K562 (cell line): ENCODE measurements at regions not wholly inside any gene's neighbourhood (a gene's known extent, or its start where the extent isn't known, plus 50 kb on each side); places are given as distances from the start of the nearest gene placed in this dataset.
"Not testable (repeated sequence)": the region's sequence is repeated elsewhere in the genome, so short reads cannot be mapped to it uniquely, and the experiment has no call there.

Experiments
- ATAC-seq: fragments of 200-7000 bp; cut with Tn5 transposase; 3 replicates; pipeline ENCODE4 v1.9.1; 2020; ENCODE audit warnings: moderate library complexity
- BruUV-seq: library from RNA; stranded (reverse); fragments of 400-500 nt; replicated peaks from 2 replicates; lab custom pipeline; 2021; lab: Mats Ljungman, UMichigan
- CTCF ChIA-PET: fragments of 300-600 bp; formaldehyde crosslinking; extraction: SDS; loops from one replicate; lab custom pipeline; 2021; ENCODE audit warnings: low intra/inter-chr PET ratio; lab: Yijun Ruan, JAX
- POLR2A ChIA-PET: fragments of 300-600, 350-650 bp; sonication (Branson Sonifier 250); formaldehyde crosslinking; extraction: SDS; loops from one replicate; lab custom pipeline; 2021; ENCODE audit warnings: antibody characterized with exemption, inconsistent platforms; lab: Yijun Ruan, JAX
- DNase-seq, 4 experiments: peaks; one replicate each; pipeline versions ENCODE4 v3.0.0 to v3.0.0-alpha.2; 2011 to 2018; ENCODE audit warnings: low spot score in 3 of 4, mixed read lengths in 3 of 4; ENCODE audit errors: extremely low read depth in 1 of 4
- FAIRE-seq: peaks from 2 replicates; lab custom pipeline; 2011; peaks lifted over from hg19 to GRCh38; lab: Jason Lieb, UNC
- H2AFZ ChIP-seq: 2 replicates; pipeline ENCODE4 v1.6.0; 2011; ENCODE audit warnings: low read depth, low read length, control low read depth, inconsistent platforms
- H3K27ac ChIP-seq: fragments of 200-600 bp; 3 replicates; pipeline ENCODE4 v1.8.0; 2011; ENCODE audit warnings: low read depth, mild to moderate bottlenecking, control low read depth, inconsistent platforms, low read length, moderate library complexity, mixed read lengths; ENCODE audit errors: extremely low read depth
- H3K27me3 ChIP-seq, 2 experiments: fragments of 300-600 bp in 1 of 2; 2 replicates in 1 of 2; 3 replicates in 1 of 2; pipeline versions ENCODE4 v1.6.0 to v1.8.0; 2011; ENCODE audit warnings: inconsistent platforms in 2 of 2, low read length in 2 of 2, mild to moderate bottlenecking in 1 of 2, mixed read lengths in 1 of 2, moderate library complexity in 1 of 2; ENCODE audit not compliant: control insufficient read depth in 2 of 2, insufficient read depth in 2 of 2
- H3K36me3 ChIP-seq: fragments of 300-600 bp; 3 replicates; pipeline ENCODE4 v1.8.0; 2011; ENCODE audit warnings: mild to moderate bottlenecking, low read length, inconsistent platforms; ENCODE audit not compliant: control insufficient read depth, insufficient read depth
- H3K4me1 ChIP-seq, 2 experiments: fragments of 200-600 bp in 1 of 2; replicated peaks in 1 of 2; 2 replicates in 1 of 2; 3 replicates in 1 of 2; pipeline versions ENCODE4 v1.5.1 to v1.8.0; 2011; ENCODE audit warnings: inconsistent platforms in 2 of 2, low read length in 2 of 2, mild to moderate bottlenecking in 1 of 2, mixed read lengths in 1 of 2, moderate library complexity in 1 of 2; ENCODE audit not compliant: control insufficient read depth in 2 of 2, insufficient read depth in 2 of 2
- H3K4me2 ChIP-seq: 2 replicates; pipeline ENCODE4 v1.6.1; 2011; ENCODE audit warnings: low read length, control low read depth, inconsistent platforms, mixed read lengths; ENCODE audit not compliant: insufficient read depth
- H3K4me3 ChIP-seq: fragments of 200-600 bp; sonication (generic), shearing (Covaris generic); 2 replicates; pipeline ENCODE4 v1.5.1; 2016; ENCODE audit warnings: control low read depth, inconsistent platforms
- H3K79me2 ChIP-seq: fragments of 200-600 bp; 3 replicates; pipeline ENCODE4 v1.8.0; 2011; ENCODE audit warnings: low read length, inconsistent platforms; ENCODE audit not compliant: control insufficient read depth, insufficient read depth
- H3K9ac ChIP-seq, 2 experiments: 2 replicates each; pipeline versions ENCODE4 v1.6.0 to v1.6.1; 2011; ENCODE audit warnings: low read depth in 2 of 2, low read length in 2 of 2, control low read depth in 1 of 2, inconsistent platforms in 1 of 2, mild to moderate bottlenecking in 1 of 2, mixed read lengths in 1 of 2; ENCODE audit not compliant: insufficient read depth in 1 of 2
- H3K9me1 ChIP-seq: one replicate; pipeline ENCODE4 v1.6.0; 2011; ENCODE audit warnings: inconsistent platforms, mild to moderate bottlenecking, low read length, moderate library complexity; ENCODE audit not compliant: control insufficient read depth, insufficient read depth
- H3K9me3 ChIP-seq: replicated peaks from 2 replicates; pipeline ENCODE4 v1.5.1; 2011; ENCODE audit warnings: low read depth, low read length, inconsistent platforms; ENCODE audit not compliant: control insufficient read depth, insufficient read depth
- H4K20me1 ChIP-seq: replicated peaks from 2 replicates; pipeline ENCODE4 v1.6.1; 2011; ENCODE audit warnings: low read length, inconsistent platforms, mixed read lengths; ENCODE audit not compliant: control insufficient read depth, insufficient read depth
- BCOR ChIP-seq: fragments of 450-650 bp; IDR thresholded peaks from 2 replicates; pipeline ENCODE4 v1.6.1; 2016
- CREM ChIP-seq: IDR thresholded peaks from 2 replicates; pipeline ENCODE4 v1.6.1; 2014; ENCODE audit warnings: antibody characterized with exemption, low read depth
- FOXJ2 ChIP-seq: fragments of 200-800 bp; sonication (Bioruptor generic); IDR thresholded peaks from 2 replicates; pipeline ENCODE4 v1.6.1; 2016; ENCODE audit warnings: missing genetic modification characterization, missing compliant biosample characterization
- HDAC1 ChIP-seq, 2 experiments: fragments of 450-650 bp; IDR thresholded peaks; 2 replicates each; pipeline ENCODE4 v1.6.1; 2016 to 2017; ENCODE audit warnings: inconsistent platforms in 1 of 2, mild to moderate bottlenecking in 1 of 2, moderate library complexity in 1 of 2
- KAT7 ChIP-seq: sonication (generic); formaldehyde crosslinking; IDR thresholded peaks from 2 replicates; pipeline ENCODE4 v1.8.0; 2022; ENCODE audit warnings: missing genetic modification reagents, mild to moderate bottlenecking, borderline replicate concordance
- MEF2A ChIP-seq: IDR thresholded peaks from 2 replicates; pipeline ENCODE4 v1.6.1; 2011; ENCODE audit warnings: low read depth, mild to moderate bottlenecking, low read length, moderate library complexity; ENCODE audit not compliant: control insufficient read depth
- PHF21A ChIP-seq: fragments of 450-650 bp; IDR thresholded peaks from 2 replicates; pipeline ENCODE4 v1.6.1; 2017; ENCODE audit warnings: low read depth, borderline replicate concordance
- TARDBP ChIP-seq: fragments of 450-650 bp; IDR thresholded peaks from 2 replicates; pipeline ENCODE4 v1.6.1; 2016
- YY1 ChIP-seq, 3 experiments: IDR thresholded peaks; 2 replicates each; pipeline ENCODE4 v1.6.1; 2011; ENCODE audit warnings: low read length in 2 of 3, mild to moderate bottlenecking in 2 of 3, moderate library complexity in 2 of 3, borderline replicate concordance in 1 of 3, control low read depth in 1 of 3, low read depth in 1 of 3; ENCODE audit not compliant: insufficient read depth in 3 of 3, insufficient replicate concordance in 2 of 3, control insufficient read depth in 1 of 3, insufficient read length in 1 of 3; ENCODE audit errors: extremely low read depth in 1 of 3
- ZC3H11A ChIP-seq: IDR thresholded peaks from 2 replicates; pipeline ENCODE4 v1.6.1; 2012; ENCODE audit warnings: low read depth, low read length, improper control_type of control experiment
- ZNF23 ChIP-seq: fragments of 250-450 bp; sonication (Bioruptor Pico); IDR thresholded peaks from 2 replicates; pipeline ENCODE4 v1.4.0; 2020; ENCODE audit warnings: mild to moderate bottlenecking
- ZNF699 ChIP-seq: fragments of 250-450 bp; sonication (Bioruptor Pico); IDR thresholded peaks from 2 replicates; pipeline ENCODE4 v1.8.0; 2021; ENCODE audit warnings: mild to moderate bottlenecking, moderate library complexity; ENCODE audit not compliant: insufficient replicate concordance
- WGBS: fragments of 100-300 bp; shearing (Covaris generic); methylation state at CpG from one replicate; pipeline ENCODE4 v1.1.6; 2016; ENCODE audit warnings: low coverage, mixed read lengths; ENCODE audit not compliant: insufficient coverage; ENCODE audit errors: missing lambda C conversion rate; 5-methylcytosine and 5-hydroxymethylcytosine counted together
- in situ Hi-C: fragments of 300-500 bp; cut with MboI; formaldehyde crosslinking; loops from 4 replicates; pipeline ENCODE4 v1.15.0; 2018; ENCODE audit warnings: inconsistent platforms, mixed read lengths
- intact Hi-C: fragments of 100-400 bp; cut with micrococcal nuclease; formaldehyde crosslinking; loops from 2 replicates; pipeline ENCODE4 v1.14.2; 2022
- TF ChIP-seq, protein P1 (sequence below): fragments of 450-650 bp; IDR thresholded peaks from 2 replicates; pipeline ENCODE4 v1.6.1; 2016; ENCODE audit warnings: low read depth, mild to moderate bottlenecking, moderate library complexity
- TF ChIP-seq, protein P2 (sequence below): sonication (generic); formaldehyde crosslinking; IDR thresholded peaks from 2 replicates; pipeline ENCODE4 v1.8.0; 2022; ENCODE audit warnings: mild to moderate bottlenecking, missing genetic modification reagents, borderline replicate concordance
- TF ChIP-seq, protein P3 (sequence below): sonication (generic); formaldehyde crosslinking; IDR thresholded peaks from 2 replicates; pipeline ENCODE4 v1.8.0; 2022; ENCODE audit warnings: mild to moderate bottlenecking, missing genetic modification reagents

DNA sequence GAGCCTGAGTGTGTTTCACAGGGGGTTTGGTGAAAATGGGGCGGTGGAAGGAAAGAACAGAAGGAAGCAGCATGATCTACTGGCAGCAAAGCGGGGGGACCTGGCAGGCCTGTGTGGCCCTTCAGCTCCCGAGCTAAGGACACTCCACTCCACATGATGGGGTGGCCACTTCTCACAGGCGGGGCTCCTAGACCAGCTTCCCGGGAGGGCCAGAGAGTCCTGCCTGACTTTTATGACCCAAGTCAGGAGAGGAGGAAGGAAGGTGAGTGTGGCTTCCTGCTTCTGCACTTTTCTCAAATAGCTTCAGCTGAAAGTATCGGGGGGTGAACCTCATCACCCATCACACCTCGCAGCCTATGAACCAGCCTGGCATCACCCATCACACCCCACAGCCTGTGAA lies 117.5 kb upstream of the AFDN start:
- no TSS peak for BruUV-seq

DNA sequence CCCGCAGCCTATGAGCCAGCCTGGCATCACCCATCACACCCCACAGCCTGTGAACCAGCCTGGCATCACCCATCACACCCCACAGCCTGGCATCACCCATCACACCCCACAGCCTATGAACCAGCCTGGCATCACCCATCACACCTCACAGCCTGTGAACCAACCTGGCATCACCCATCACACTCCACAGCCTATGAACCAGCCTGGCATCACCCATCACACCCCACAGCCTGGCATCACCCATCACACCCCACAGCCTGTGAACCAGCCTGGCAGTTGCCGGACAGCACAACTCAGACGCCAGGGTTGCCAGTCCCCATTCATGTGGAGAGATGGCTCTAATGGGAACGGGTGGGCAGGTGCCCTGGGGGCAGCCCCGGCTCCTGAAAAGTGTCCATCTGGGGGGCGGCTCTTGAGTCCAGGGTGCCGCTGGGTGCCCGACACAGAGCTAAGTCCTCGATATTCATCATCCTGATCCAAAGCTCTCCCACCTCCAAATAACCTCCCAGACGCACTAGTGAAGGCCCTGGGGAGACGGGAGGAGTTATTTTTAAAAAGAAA lies 116.9 kb upstream of the AFDN start:
- in situ Hi-C loops, H3K9me3 ChIP-seq, BruUV-seq, intact Hi-C loops, H3K9me1 ChIP-seq, FAIRE-seq, DNase-seq, H3K4me3 ChIP-seq, H2AFZ ChIP-seq, CTCF ChIA-PET, ATAC-seq, H3K27ac ChIP-seq, H3K79me2 ChIP-seq, H3K4me2 ChIP-seq, H3K9ac ChIP-seq, H3K36me3 ChIP-seq: not testable (repeated sequence)
- peaks cover 12% of the 10 kb centered on the region for H4K20me1 ChIP-seq
- H3K27me3 ChIP-seq = peaks cover 66 to 82% of the 10 kb centered on the region in 2 experiments
- POLR2A ChIA-PET = interaction anchor here (0.9 kb wide), 1 partner anchor 27 kb away, joined by 3 read pairs; no protein-coding TSS in a partner anchor
- 2% methylated on average over 11 of the region's 11 CpGs for WGBS
- peaks cover 0 to 13% of the 10 kb centered on the region in 2 experiments; a peak in 2 of 5 replicates for H3K4me1 ChIP-seq

More for the DNA sequence above, 117.5 kb upstream of the AFDN start:
- WGBS = 1% methylated on average over 7 of the region's 7 CpGs
- DNase-seq (no peak), ATAC-seq (no peak), FAIRE-seq (no peak)
- in situ Hi-C loops = no loop called here
- no peak for TF ChIP-seq FOXJ2
- no peak for TF ChIP-seq KAT7 (CRISPR knock-in tag)
- TF ChIP-seq CREM = no peak
- TF ChIP-seq ZC3H11A = no peak
- no peak for TF ChIP-seq PHF21A
- TF ChIP-seq HDAC1 (IDR thresholded peaks at IDR 0.05) = no peak
- TF ChIP-seq ZNF23 (CRISPR knock-in tag) = no peak
- no peak for TF ChIP-seq TARDBP
- no peak for TF ChIP-seq BCOR
- TF ChIP-seq ZNF699 (CRISPR knock-in tag) = no peak
- TF ChIP-seq MEF2A = no peak
- TF ChIP-seq, protein P1, sequence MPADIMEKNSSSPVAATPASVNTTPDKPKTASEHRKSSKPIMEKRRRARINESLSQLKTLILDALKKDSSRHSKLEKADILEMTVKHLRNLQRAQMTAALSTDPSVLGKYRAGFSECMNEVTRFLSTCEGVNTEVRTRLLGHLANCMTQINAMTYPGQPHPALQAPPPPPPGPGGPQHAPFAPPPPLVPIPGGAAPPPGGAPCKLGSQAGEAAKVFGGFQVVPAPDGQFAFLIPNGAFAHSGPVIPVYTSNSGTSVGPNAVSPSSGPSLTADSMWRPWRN = no peak
- TF ChIP-seq, protein P2, sequence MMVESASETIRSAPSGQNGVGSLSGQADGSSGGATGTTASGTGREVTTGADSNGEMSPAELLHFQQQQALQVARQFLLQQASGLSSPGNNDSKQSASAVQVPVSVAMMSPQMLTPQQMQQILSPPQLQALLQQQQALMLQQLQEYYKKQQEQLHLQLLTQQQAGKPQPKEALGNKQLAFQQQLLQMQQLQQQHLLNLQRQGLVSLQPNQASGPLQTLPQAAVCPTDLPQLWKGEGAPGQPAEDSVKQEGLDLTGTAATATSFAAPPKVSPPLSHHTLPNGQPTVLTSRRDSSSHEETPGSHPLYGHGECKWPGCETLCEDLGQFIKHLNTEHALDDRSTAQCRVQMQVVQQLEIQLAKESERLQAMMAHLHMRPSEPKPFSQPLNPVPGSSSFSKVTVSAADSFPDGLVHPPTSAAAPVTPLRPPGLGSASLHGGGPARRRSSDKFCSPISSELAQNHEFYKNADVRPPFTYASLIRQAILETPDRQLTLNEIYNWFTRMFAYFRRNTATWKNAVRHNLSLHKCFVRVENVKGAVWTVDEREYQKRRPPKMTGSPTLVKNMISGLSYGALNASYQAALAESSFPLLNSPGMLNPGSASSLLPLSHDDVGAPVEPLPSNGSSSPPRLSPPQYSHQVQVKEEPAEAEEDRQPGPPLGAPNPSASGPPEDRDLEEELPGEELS = no peak
- no peak for TF ChIP-seq YY1 (IDR thresholded peaks at IDR 0.05; ENCODE audit: borderline replicate concordance in 1 of 3, control insufficient read depth in 1 of 3, extremely low read depth in 1 of 3, insufficient read depth in 3 of 3, insufficient read length in 1 of 3, insufficient replicate concordance in 2 of 3, low read depth in 1 of 3, low read length in 2 of 3)
- TF ChIP-seq, protein P3, sequence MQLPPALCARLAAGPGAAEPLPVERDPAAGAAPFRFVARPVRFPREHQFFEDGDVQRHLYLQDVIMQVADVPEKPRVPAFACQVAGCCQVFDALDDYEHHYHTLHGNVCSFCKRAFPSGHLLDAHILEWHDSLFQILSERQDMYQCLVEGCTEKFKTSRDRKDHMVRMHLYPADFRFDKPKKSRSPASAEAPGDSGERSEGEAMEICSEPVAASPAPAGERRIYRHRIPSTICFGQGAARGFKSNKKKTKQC = no peak
- Histone ChIP-seq H2AFZ (no peak overlapping the region), H3K4me1 (peaks cover 0 to 13% of the 10 kb centered on the region in 2 experiments; a peak in 3 of 5 replicates), H3K9me3 (no peaks in the 10 kb centered on the region), H3K9ac (no peak overlapping the region), H4K20me1 (peaks cover 12% of the 10 kb centered on the region), H3K79me2 (no peaks in the 10 kb centered on the region), H3K36me3 (no peaks in the 10 kb centered on the region), H3K4me3 (no peak overlapping the region), H3K27me3 (peaks cover 61 to 80% of the 10 kb centered on the region in 2 experiments), H3K27ac (no peak overlapping the region), H3K4me2 (no peak overlapping the region), H3K9me1 (no peaks in the 10 kb centered on the region)
- CTCF ChIA-PET = no interaction called here
- POLR2A ChIA-PET = interaction anchor here (0.6 kb wide), 1 partner anchor 254 kb away, joined by 3 read pairs; no protein-coding TSS in a partner anchor
- intact Hi-C loops = no loop called here
